Keratinocyte (primary cell): ENCODE measurements at regions not wholly inside any gene's neighbourhood (a gene's known extent, or its start where the extent isn't known, plus 50 kb on each side); places are given as distances from the start of the nearest gene placed in this dataset.

Source experiments
- DNase-seq: peaks from one replicate; pipeline ENCODE4 v3.0.0-alpha.2; 2011; ENCODE audit warnings: low read depth, missing footprints, low spot score
- FAIRE-seq: peaks from 2 replicates; lab custom pipeline; 2011; peaks lifted over from hg19 to GRCh38; lab: Jason Lieb, UNC
- H2AFZ ChIP-seq: 2 replicates; pipeline ENCODE4 v1.6.0; 2012; ENCODE audit warnings: low read length, control low read depth, inconsistent platforms; ENCODE audit not compliant: control insufficient read depth
- H3K27ac ChIP-seq: 2 replicates; pipeline ENCODE4 v1.5.1; 2011; ENCODE audit warnings: low read length; ENCODE audit not compliant: control insufficient read depth, insufficient read depth
- H3K27me3 ChIP-seq: 3 replicates; pipeline ENCODE4 v1.6.0; 2011; ENCODE audit warnings: low read length; ENCODE audit not compliant: control insufficient read depth, insufficient read depth; ENCODE audit errors: extremely low read depth
- H3K36me3 ChIP-seq, 2 experiments: 2 replicates in 1 of 2; 3 replicates in 1 of 2; pipeline ENCODE4 v1.5.1; 2011; ENCODE audit warnings: low read length in 2 of 2, mild to moderate bottlenecking in 1 of 2; ENCODE audit not compliant: control insufficient read depth in 2 of 2, insufficient read depth in 2 of 2; ENCODE audit errors: extremely low read depth in 1 of 2
- H3K4me1 ChIP-seq: 3 replicates; pipeline ENCODE4 v1.5.1; 2011; ENCODE audit warnings: low read length; ENCODE audit not compliant: control insufficient read depth, insufficient read depth; ENCODE audit errors: extremely low read depth
- H3K4me2 ChIP-seq: 3 replicates; pipeline ENCODE4 v1.6.0; 2011; ENCODE audit warnings: low read depth, low read length; ENCODE audit not compliant: control insufficient read depth, insufficient read depth; ENCODE audit errors: extremely low read depth
- H3K4me3 ChIP-seq, 3 experiments: fragments of 200-600 bp in 1 of 3; sonication (generic) in 1 of 3; 2 replicates in 2 of 3; 3 replicates in 1 of 3; pipeline ENCODE4 v1.5.1; 2011 to 2016; ENCODE audit warnings: low read length in 3 of 3, mild to moderate bottlenecking in 3 of 3, control low read depth in 2 of 3, inconsistent platforms in 1 of 3, low read depth in 1 of 3, mixed read lengths in 1 of 3, mixed run types in 1 of 3, moderate library complexity in 1 of 3; ENCODE audit not compliant: control insufficient read depth in 2 of 3, insufficient read depth in 2 of 3; ENCODE audit errors: extremely low read depth in 1 of 3
- H3K79me2 ChIP-seq: 2 replicates; pipeline ENCODE4 v1.6.0; 2012; ENCODE audit warnings: low read length; ENCODE audit not compliant: control insufficient read depth, insufficient read depth
- H3K9ac ChIP-seq: 3 replicates; pipeline ENCODE4 v1.6.0; 2011; ENCODE audit warnings: low read length; ENCODE audit not compliant: control insufficient read depth, insufficient read depth; ENCODE audit errors: extremely low read depth
- H3K9me1 ChIP-seq: 3 replicates; pipeline ENCODE4 v1.6.0; 2011; ENCODE audit warnings: low read length; ENCODE audit not compliant: control insufficient read depth, insufficient read depth; ENCODE audit errors: extremely low read depth
- H3K9me3 ChIP-seq: 2 replicates; pipeline ENCODE4 v1.5.1; 2012; ENCODE audit warnings: low read depth, low read length; ENCODE audit not compliant: control insufficient read depth
- H4K20me1 ChIP-seq: 3 replicates; pipeline ENCODE4 v1.6.0; 2011; ENCODE audit warnings: low read length; ENCODE audit not compliant: control insufficient read depth, insufficient read depth; ENCODE audit errors: extremely low read depth
- EZH2 ChIP-seq: IDR thresholded peaks from one replicate; pipeline ENCODE4 v1.6.1; 2012; ENCODE audit warnings: inconsistent platforms, mild to moderate bottlenecking, low read length, moderate library complexity
- dilution Hi-C: fragments of 300-500 bp; cut with MboI; formaldehyde crosslinking; loops from one replicate; pipeline ENCODE4 v1.7.0; 2020; ENCODE audit warnings: low sequenced_read_pairs; ENCODE audit not compliant: extremely low pct_ligation_motif_present
- TF ChIP-seq, protein P1 (sequence below), 3 experiments: IDR thresholded peaks in 1 of 3; conservative IDR thresholded peaks in 1 of 3; optimal IDR thresholded peaks in 1 of 3; 2 replicates in 2 of 3; 3 replicates in 1 of 3; pipeline versions ENCODE3 to v1.5.1; 2011; ENCODE audit warnings: low read length in 3 of 3, mild to moderate bottlenecking in 3 of 3, moderate library complexity in 2 of 3, control low read depth in 1 of 3, inconsistent platforms in 1 of 3; ENCODE audit not compliant: insufficient read depth in 2 of 3; ENCODE audit errors: extremely low read depth in 1 of 3

DNA sequence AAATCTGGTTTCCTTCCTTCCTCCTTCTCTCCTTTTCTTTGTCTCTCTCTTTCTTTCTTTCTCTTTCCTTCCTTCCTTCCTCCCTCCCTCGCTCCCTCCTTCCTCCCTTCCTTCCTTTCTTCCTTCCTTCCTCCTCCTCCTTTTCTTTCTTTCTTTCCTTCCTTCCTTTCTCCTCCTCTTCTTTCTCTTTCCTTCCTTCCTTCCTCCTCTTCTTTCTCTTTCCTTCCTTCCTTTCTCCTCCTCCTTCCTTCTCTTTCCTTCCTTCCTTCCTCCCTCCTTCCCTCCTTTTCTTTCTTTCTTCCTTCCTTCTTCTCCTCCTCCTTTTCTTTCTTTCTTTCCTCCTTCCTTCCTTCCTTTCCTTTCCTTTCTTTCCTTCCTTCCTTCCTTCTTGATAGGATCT lies 61.2 kb downstream of the VIP start:
- Histone ChIP-seq H3K4me3 (no peak overlapping the region), H3K36me3 (no peaks in the 10 kb centered on the region), H3K27me3 (no peaks in the 10 kb centered on the region), H3K9me1 (no peaks in the 10 kb centered on the region), H3K79me2 (no peaks in the 10 kb centered on the region), H3K9ac (no peak overlapping the region), H4K20me1 (no peaks in the 10 kb centered on the region), H2AFZ (no peak overlapping the region), H3K4me2 (no peak overlapping the region), H3K27ac (no peak overlapping the region), H3K4me1 (no peaks in the 10 kb centered on the region), H3K9me3 (no peaks in the 10 kb centered on the region)
- dilution Hi-C loops = no loop called here
- FAIRE-seq = no peak
- no peak for TF ChIP-seq EZH2
- TF ChIP-seq, protein P1, sequence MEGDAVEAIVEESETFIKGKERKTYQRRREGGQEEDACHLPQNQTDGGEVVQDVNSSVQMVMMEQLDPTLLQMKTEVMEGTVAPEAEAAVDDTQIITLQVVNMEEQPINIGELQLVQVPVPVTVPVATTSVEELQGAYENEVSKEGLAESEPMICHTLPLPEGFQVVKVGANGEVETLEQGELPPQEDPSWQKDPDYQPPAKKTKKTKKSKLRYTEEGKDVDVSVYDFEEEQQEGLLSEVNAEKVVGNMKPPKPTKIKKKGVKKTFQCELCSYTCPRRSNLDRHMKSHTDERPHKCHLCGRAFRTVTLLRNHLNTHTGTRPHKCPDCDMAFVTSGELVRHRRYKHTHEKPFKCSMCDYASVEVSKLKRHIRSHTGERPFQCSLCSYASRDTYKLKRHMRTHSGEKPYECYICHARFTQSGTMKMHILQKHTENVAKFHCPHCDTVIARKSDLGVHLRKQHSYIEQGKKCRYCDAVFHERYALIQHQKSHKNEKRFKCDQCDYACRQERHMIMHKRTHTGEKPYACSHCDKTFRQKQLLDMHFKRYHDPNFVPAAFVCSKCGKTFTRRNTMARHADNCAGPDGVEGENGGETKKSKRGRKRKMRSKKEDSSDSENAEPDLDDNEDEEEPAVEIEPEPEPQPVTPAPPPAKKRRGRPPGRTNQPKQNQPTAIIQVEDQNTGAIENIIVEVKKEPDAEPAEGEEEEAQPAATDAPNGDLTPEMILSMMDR (optimal IDR thresholded peaks at IDR 0.05 in 1 of 3, IDR thresholded peaks at IDR 0.05 in 1 of 3, conservative IDR thresholded peaks at IDR 0.05 in 1 of 3; ENCODE audit: extremely low read depth in 1 of 3, insufficient read depth in 2 of 3, low read length in 3 of 3) = no peak
- no peak for DNase-seq

DNA sequence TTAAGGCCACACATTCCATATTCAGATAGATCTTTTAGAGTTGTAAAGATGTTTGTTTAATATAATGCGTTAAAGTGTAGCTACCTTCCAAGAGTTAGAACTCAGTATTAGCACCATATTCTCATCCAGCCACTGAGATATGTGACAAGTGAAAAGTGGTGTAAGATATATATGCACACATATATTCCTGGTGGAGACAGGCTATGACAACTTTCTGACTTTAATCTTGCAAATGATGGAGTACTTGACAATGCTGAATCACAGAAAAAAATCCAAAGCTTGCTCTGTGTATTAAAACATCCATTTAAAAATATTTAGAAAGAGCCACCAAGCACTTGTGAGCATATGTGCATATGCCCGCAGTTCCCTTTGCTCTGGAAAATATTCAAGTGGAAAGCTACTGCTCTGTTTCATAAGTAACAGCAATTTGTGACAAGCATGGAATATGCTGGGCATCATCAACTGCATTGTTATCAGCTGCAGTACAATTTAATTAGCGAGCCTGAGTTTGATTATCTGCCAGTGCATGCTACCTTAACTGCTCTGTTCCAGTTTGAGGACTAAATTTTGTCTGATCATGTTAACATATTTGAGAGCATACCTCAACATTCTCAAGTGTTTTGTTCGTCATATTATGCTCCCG lies 64.8 kb downstream of the VIP start:
- H3K4me1 ChIP-seq = no peaks in the 10 kb centered on the region
- H3K9me1 ChIP-seq = no peaks in the 10 kb centered on the region
- no peaks in the 10 kb centered on the region for H3K79me2 ChIP-seq
- no peak overlapping the region for H2AFZ ChIP-seq
- H3K9ac ChIP-seq = no peak overlapping the region
- FAIRE-seq (no peak), DNase-seq (no peak)
- no peaks in the 10 kb centered on the region for H4K20me1 ChIP-seq
- H3K9me3 ChIP-seq = no peaks in the 10 kb centered on the region
- H3K27me3 ChIP-seq = no peaks in the 10 kb centered on the region
- TF ChIP-seq EZH2 = no peak
- TF ChIP-seq, protein P1 (optimal IDR thresholded peaks at IDR 0.05 in 1 of 3, IDR thresholded peaks at IDR 0.05 in 1 of 3, conservative IDR thresholded peaks at IDR 0.05 in 1 of 3; ENCODE audit: extremely low read depth in 1 of 3, insufficient read depth in 2 of 3, low read length in 3 of 3) = no peak
- no peak overlapping the region for H3K4me2 ChIP-seq
- H3K36me3 ChIP-seq = no peaks in the 10 kb centered on the region
- no peak overlapping the region for H3K27ac ChIP-seq
- dilution Hi-C loops = no loop called here
- no peak overlapping the region for H3K4me3 ChIP-seq
